ENCODE measurements at regions not wholly inside any gene's neighbourhood (a gene's known extent, or its start where the extent isn't known, plus 50 kb on each side); places are given as distances from the start of the nearest gene placed in this dataset.

DNA sequence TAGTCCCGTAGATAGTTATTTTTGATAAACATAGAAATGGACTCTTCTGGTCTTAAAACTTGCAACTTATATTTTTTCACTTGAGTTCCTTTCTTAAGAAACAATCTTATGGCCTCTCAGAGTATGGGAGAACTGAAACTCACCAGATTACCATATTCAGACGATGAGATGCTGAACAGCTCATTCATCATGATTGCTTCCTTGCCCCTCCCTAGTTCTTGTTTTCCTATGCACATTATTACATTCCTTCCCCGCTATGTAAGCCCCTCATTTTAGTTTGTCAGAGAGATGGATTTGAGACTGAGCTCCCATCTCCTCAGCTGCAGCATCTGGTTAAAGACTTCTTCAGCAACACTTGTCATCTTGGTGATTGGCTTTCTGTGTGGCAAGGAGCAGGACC, 158.5 kb downstream of the SLITRK6 start (continued):
- TF ChIP-seq, protein P1, sequence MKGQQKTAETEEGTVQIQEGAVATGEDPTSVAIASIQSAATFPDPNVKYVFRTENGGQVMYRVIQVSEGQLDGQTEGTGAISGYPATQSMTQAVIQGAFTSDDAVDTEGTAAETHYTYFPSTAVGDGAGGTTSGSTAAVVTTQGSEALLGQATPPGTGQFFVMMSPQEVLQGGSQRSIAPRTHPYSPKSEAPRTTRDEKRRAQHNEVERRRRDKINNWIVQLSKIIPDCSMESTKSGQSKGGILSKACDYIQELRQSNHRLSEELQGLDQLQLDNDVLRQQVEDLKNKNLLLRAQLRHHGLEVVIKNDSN (CRISPR knock-in tag; IDR thresholded peaks at IDR 0.05): no peak
- TF ChIP-seq, protein P2, sequence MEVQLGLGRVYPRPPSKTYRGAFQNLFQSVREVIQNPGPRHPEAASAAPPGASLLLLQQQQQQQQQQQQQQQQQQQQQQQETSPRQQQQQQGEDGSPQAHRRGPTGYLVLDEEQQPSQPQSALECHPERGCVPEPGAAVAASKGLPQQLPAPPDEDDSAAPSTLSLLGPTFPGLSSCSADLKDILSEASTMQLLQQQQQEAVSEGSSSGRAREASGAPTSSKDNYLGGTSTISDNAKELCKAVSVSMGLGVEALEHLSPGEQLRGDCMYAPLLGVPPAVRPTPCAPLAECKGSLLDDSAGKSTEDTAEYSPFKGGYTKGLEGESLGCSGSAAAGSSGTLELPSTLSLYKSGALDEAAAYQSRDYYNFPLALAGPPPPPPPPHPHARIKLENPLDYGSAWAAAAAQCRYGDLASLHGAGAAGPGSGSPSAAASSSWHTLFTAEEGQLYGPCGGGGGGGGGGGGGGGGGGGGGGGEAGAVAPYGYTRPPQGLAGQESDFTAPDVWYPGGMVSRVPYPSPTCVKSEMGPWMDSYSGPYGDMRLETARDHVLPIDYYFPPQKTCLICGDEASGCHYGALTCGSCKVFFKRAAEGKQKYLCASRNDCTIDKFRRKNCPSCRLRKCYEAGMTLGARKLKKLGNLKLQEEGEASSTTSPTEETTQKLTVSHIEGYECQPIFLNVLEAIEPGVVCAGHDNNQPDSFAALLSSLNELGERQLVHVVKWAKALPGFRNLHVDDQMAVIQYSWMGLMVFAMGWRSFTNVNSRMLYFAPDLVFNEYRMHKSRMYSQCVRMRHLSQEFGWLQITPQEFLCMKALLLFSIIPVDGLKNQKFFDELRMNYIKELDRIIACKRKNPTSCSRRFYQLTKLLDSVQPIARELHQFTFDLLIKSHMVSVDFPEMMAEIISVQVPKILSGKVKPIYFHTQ (CRISPR knock-in tag; IDR thresholded peaks at IDR 0.05): no peak
- no peak for TF ChIP-seq PREB (CRISPR knock-in tag; IDR thresholded peaks at IDR 0.05; ENCODE audit: borderline replicate concordance)
- TF ChIP-seq, protein P3, sequence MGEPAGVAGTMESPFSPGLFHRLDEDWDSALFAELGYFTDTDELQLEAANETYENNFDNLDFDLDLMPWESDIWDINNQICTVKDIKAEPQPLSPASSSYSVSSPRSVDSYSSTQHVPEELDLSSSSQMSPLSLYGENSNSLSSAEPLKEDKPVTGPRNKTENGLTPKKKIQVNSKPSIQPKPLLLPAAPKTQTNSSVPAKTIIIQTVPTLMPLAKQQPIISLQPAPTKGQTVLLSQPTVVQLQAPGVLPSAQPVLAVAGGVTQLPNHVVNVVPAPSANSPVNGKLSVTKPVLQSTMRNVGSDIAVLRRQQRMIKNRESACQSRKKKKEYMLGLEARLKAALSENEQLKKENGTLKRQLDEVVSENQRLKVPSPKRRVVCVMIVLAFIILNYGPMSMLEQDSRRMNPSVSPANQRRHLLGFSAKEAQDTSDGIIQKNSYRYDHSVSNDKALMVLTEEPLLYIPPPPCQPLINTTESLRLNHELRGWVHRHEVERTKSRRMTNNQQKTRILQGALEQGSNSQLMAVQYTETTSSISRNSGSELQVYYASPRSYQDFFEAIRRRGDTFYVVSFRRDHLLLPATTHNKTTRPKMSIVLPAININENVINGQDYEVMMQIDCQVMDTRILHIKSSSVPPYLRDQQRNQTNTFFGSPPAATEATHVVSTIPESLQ (CRISPR knock-in tag; IDR thresholded peaks at IDR 0.05): no peak
- no peak for TF ChIP-seq ZNF423 (CRISPR knock-in tag; IDR thresholded peaks at IDR 0.05)
- no peak for TF ChIP-seq NR3C1 (CRISPR knock-in tag; conservative IDR thresholded peaks at IDR 0.05; ENCODE audit: low read depth)
- TF ChIP-seq ZNF138 (CRISPR knock-in tag; conservative IDR thresholded peaks at IDR 0.05): no peak
- TF ChIP-seq, protein P4, sequence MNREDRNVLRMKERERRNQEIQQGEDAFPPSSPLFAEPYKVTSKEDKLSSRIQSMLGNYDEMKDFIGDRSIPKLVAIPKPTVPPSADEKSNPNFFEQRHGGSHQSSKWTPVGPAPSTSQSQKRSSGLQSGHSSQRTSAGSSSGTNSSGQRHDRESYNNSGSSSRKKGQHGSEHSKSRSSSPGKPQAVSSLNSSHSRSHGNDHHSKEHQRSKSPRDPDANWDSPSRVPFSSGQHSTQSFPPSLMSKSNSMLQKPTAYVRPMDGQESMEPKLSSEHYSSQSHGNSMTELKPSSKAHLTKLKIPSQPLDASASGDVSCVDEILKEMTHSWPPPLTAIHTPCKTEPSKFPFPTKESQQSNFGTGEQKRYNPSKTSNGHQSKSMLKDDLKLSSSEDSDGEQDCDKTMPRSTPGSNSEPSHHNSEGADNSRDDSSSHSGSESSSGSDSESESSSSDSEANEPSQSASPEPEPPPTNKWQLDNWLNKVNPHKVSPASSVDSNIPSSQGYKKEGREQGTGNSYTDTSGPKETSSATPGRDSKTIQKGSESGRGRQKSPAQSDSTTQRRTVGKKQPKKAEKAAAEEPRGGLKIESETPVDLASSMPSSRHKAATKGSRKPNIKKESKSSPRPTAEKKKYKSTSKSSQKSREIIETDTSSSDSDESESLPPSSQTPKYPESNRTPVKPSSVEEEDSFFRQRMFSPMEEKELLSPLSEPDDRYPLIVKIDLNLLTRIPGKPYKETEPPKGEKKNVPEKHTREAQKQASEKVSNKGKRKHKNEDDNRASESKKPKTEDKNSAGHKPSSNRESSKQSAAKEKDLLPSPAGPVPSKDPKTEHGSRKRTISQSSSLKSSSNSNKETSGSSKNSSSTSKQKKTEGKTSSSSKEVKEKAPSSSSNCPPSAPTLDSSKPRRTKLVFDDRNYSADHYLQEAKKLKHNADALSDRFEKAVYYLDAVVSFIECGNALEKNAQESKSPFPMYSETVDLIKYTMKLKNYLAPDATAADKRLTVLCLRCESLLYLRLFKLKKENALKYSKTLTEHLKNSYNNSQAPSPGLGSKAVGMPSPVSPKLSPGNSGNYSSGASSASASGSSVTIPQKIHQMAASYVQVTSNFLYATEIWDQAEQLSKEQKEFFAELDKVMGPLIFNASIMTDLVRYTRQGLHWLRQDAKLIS (CRISPR knock-in tag; IDR thresholded peaks at IDR 0.05; ENCODE audit: borderline replicate concordance): no peak
- TF ChIP-seq NFYB (CRISPR knock-in tag; conservative IDR thresholded peaks at IDR 0.05; ENCODE audit: low read depth): no peak
- no peak for TF ChIP-seq GRHL2 (CRISPR knock-in tag; IDR thresholded peaks at IDR 0.05; ENCODE audit: insufficient replicate concordance, severe bottlenecking)
- no peak for TF ChIP-seq CTCF (IDR thresholded peaks at IDR 0.05)
- no peak for TF ChIP-seq SMAD4 (CRISPR knock-in tag; IDR thresholded peaks at IDR 0.05)
- no peak for TF ChIP-seq FOXK1 (CRISPR knock-in tag; IDR thresholded peaks at IDR 0.05)
- no peak for TF ChIP-seq NFATC4 (CRISPR knock-in tag; IDR thresholded peaks at IDR 0.05)
- TF ChIP-seq JAZF1 (CRISPR knock-in tag; IDR thresholded peaks at IDR 0.05): no peak
- no peak for TF ChIP-seq OVOL2 (CRISPR knock-in tag; IDR thresholded peaks at IDR 0.05; ENCODE audit: borderline replicate concordance)
- TF ChIP-seq, protein P5, sequence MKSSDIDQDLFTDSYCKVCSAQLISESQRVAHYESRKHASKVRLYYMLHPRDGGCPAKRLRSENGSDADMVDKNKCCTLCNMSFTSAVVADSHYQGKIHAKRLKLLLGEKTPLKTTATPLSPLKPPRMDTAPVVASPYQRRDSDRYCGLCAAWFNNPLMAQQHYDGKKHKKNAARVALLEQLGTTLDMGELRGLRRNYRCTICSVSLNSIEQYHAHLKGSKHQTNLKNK (CRISPR knock-in tag; IDR thresholded peaks at IDR 0.05): no peak
- no peak for TF ChIP-seq RELA (CRISPR knock-in tag; IDR thresholded peaks at IDR 0.05; ENCODE audit: borderline replicate concordance)
